ENCODE measurements at regions not wholly inside any gene's neighbourhood (a gene's known extent, or its start where the extent isn't known, plus 50 kb on each side); places are given as distances from the start of the nearest gene placed in this dataset.

DNA sequence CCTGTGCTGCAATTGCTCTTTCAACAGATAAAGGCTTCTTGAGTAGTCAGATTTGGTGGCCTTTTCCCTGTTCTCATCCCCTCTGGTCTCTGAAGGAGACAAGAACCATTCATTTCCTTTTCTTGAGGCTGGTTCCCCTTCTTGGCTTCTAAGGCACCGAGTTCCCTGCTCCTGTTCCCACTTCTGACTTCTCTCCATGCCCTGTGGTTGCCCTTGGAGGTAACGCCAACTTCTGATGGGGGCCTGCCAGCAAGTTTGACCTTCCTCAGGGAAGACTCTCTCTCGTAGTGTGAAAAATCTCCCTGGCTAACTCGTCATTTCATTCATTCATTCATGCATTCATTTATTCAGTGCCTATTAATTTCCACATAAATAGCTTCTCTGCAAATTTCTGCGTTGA is 302.4 kb upstream of the SOX11 start:
- Histone ChIP-seq H3K4me3 (no peak overlapping the region), H3K36me3 (no peaks in the 10 kb centered on the region), H3K27me3 (no peaks in the 10 kb centered on the region), H3K9ac (no peak overlapping the region), H3K4me1 (peaks cover 6% of the 10 kb centered on the region), H3F3A (ENCODE audit: low read depth) (no peaks in the 10 kb centered on the region), H2AFZ (replicated peaks) (no peak overlapping the region), H3K4me2 (no peak overlapping the region), H4K20me1 (ENCODE audit: low read depth) (no peaks in the 10 kb centered on the region), H3K79me2 (ENCODE audit: low read depth) (no peaks in the 10 kb centered on the region), H3K27ac (no peak overlapping the region), H3K9me3 (ENCODE audit: low read depth) (no peaks in the 10 kb centered on the region)
- H3K27me3 Mint-ChIP-seq (ENCODE audit: insufficient read depth, low read depth): peaks cover 2% of the 10 kb centered on the region
- no peak overlapping the region for H3K27ac Mint-ChIP-seq
- peaks cover 2% of the 10 kb centered on the region for H3K9me3 Mint-ChIP-seq
- no peaks in the 10 kb centered on the region for H3K4me1 Mint-ChIP-seq
- no peak overlapping the region for H3K4me3 Mint-ChIP-seq
- TF ChIP-seq EZH2phosphoT487 (IDR thresholded peaks at IDR 0.05) (no peak), EZH2 (IDR thresholded peaks at IDR 0.05) (no peak)
- TF ChIP-seq, protein P1, sequence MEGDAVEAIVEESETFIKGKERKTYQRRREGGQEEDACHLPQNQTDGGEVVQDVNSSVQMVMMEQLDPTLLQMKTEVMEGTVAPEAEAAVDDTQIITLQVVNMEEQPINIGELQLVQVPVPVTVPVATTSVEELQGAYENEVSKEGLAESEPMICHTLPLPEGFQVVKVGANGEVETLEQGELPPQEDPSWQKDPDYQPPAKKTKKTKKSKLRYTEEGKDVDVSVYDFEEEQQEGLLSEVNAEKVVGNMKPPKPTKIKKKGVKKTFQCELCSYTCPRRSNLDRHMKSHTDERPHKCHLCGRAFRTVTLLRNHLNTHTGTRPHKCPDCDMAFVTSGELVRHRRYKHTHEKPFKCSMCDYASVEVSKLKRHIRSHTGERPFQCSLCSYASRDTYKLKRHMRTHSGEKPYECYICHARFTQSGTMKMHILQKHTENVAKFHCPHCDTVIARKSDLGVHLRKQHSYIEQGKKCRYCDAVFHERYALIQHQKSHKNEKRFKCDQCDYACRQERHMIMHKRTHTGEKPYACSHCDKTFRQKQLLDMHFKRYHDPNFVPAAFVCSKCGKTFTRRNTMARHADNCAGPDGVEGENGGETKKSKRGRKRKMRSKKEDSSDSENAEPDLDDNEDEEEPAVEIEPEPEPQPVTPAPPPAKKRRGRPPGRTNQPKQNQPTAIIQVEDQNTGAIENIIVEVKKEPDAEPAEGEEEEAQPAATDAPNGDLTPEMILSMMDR (IDR thresholded peaks at IDR 0.05): no peak
- no peaks in the 10 kb centered on the region for H3K36me3 Mint-ChIP-seq
- DNase-seq (ENCODE audit: low spot score): peak; percentile 22

DNA sequence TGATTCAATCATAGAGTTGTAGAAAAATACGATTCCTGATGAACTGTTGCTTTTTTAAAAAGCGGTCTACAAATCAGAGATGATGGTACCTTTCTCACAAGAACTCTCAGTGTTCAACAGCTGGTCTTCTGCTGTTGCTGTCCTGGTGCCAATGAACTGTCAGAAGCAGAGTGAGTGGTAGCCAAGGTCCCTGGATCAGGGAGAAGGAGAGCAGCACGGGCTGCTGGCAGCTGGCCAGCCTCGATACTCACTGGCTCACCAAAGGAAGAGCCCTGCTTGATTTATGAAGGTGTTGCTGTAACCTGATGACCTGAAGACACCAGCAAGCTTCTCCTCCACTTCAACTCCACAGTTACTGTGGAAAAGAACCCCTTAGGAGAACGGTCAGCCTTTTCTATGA is 300.8 kb upstream of the SOX11 start:
- H3K27me3 ChIP-seq: no peaks in the 10 kb centered on the region
- H3F3A ChIP-seq (ENCODE audit: low read depth): no peaks in the 10 kb centered on the region
- H3K9ac ChIP-seq: no peak overlapping the region
- H3K79me2 ChIP-seq (ENCODE audit: low read depth): no peaks in the 10 kb centered on the region
- no peaks in the 10 kb centered on the region for H3K36me3 Mint-ChIP-seq
- no peaks in the 10 kb centered on the region for H3K36me3 ChIP-seq
- H3K27me3 Mint-ChIP-seq (ENCODE audit: insufficient read depth, low read depth): peaks cover 2% of the 10 kb centered on the region
- H3K9me3 ChIP-seq (ENCODE audit: low read depth): no peaks in the 10 kb centered on the region
- no peak overlapping the region for H3K27ac ChIP-seq
- no peak overlapping the region for H3K4me3 ChIP-seq
- no peak overlapping the region for H2AFZ ChIP-seq (replicated peaks)
- no peak overlapping the region for H3K4me2 ChIP-seq
- DNase-seq (ENCODE audit: low spot score): no peak
- no peaks in the 10 kb centered on the region for H3K4me1 Mint-ChIP-seq
- no peaks in the 10 kb centered on the region for H4K20me1 ChIP-seq (ENCODE audit: low read depth)
- H3K27ac Mint-ChIP-seq: no peak overlapping the region
- TF ChIP-seq, protein P1 (IDR thresholded peaks at IDR 0.05): no peak
- TF ChIP-seq EZH2 (IDR thresholded peaks at IDR 0.05) (no peak), EZH2phosphoT487 (IDR thresholded peaks at IDR 0.05) (no peak)
- peaks cover 2% of the 10 kb centered on the region for H3K9me3 Mint-ChIP-seq
- peaks cover 6% of the 10 kb centered on the region for H3K4me1 ChIP-seq
- H3K4me3 Mint-ChIP-seq: no peak overlapping the region

DNA sequence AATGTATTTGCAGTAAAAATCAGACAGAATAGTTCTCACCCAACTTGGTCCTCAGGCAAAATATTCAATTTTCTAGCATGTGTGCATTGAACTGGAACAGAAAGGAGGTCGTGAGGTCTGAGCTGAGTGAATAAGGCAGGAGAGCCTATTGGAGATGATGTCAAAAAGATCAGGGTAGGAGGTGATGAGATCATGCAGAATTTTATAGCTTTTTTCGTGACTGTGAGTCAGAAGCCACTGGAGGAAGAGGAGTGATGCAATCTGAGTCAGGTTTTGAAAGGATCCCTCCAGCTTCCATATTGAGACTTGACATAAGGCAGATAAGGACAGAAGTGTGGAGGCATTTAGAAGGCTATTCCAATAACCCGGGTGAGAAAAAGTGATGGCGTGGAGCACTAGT is 299.5 kb upstream of the SOX11 start:
- H2AFZ ChIP-seq (replicated peaks): no peak overlapping the region
- TF ChIP-seq EZH2phosphoT487 (IDR thresholded peaks at IDR 0.05) (no peak), EZH2 (IDR thresholded peaks at IDR 0.05) (no peak)
- TF ChIP-seq, protein P1 (IDR thresholded peaks at IDR 0.05): no peak
- no peaks in the 10 kb centered on the region for H4K20me1 ChIP-seq (ENCODE audit: low read depth)
- no peak for DNase-seq (ENCODE audit: low spot score)
- no peaks in the 10 kb centered on the region for H3K79me2 ChIP-seq (ENCODE audit: low read depth)
- H3K27ac ChIP-seq: no peak overlapping the region
- H3K4me1 Mint-ChIP-seq: no peaks in the 10 kb centered on the region
- no peak overlapping the region for H3K27ac Mint-ChIP-seq
- H3K27me3 ChIP-seq: no peaks in the 10 kb centered on the region
- no peak overlapping the region for H3K9ac ChIP-seq
- peaks cover 2% of the 10 kb centered on the region for H3K9me3 Mint-ChIP-seq
- no peaks in the 10 kb centered on the region for H3K36me3 Mint-ChIP-seq
- H3F3A ChIP-seq (ENCODE audit: low read depth): no peaks in the 10 kb centered on the region
- H3K4me1 ChIP-seq: peaks cover 6% of the 10 kb centered on the region
- peaks cover 2% of the 10 kb centered on the region for H3K27me3 Mint-ChIP-seq (ENCODE audit: insufficient read depth, low read depth)
- H3K4me3 ChIP-seq: no peak overlapping the region
- H3K4me2 ChIP-seq: no peak overlapping the region
- no peaks in the 10 kb centered on the region for H3K36me3 ChIP-seq
- no peaks in the 10 kb centered on the region for H3K9me3 ChIP-seq (ENCODE audit: low read depth)
- H3K4me3 Mint-ChIP-seq: no peak overlapping the region

All from neural progenitor cell (in vitro differentiated cells).